ENCODE measurements at regions not wholly inside any gene's neighbourhood (a gene's known extent, or its start where the extent isn't known, plus 50 kb on each side); places are given as distances from the start of the nearest gene placed in this dataset.

DNA sequence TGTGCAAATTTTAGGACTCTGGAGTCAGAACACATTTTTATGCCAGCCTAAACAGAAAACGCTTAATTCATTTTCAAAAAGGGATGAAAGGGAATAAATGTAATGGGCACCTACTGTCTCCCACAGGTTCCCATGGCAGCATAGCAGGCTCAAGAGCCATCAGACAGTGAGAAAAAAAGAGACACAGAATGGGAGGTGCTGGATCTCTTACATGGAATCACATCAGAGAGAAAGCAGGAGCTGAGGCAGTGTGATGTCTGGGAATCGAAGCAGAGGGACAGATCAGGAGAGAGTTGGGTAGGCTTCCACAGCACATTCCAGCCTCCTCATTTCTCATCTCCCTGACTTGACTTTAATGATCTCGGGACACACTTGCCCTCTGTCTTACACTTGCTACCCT lies 684.3 kb downstream of the KCNJ3 start (continued):
- TF ChIP-seq CREB1 (IDR thresholded peaks at IDR 0.05) (no peak), HDAC6 (IDR thresholded peaks at IDR 0.05; ENCODE audit: low read depth, low read length) (no peak), BACH1 (IDR thresholded peaks at IDR 0.05; ENCODE audit: low read length) (no peak), E2F6 (IDR thresholded peaks at IDR 0.05) (no peak), CBX5 (IDR thresholded peaks at IDR 0.05; ENCODE audit: low read depth, low read length) (no peak)

Data from H1 (cell line).